RKO (cell line): ENCODE measurements at regions not wholly inside any gene's neighbourhood (a gene's known extent, or its start where the extent isn't known, plus 50 kb on each side); places are given as distances from the start of the nearest gene placed in this dataset.
A peak's percentile ranks its signal among the peaks of the same experiment; 100 is the strongest.

Experiments used
- DNase-seq: peaks from one replicate; pipeline ENCODE4 v3.0.0-alpha.2; 2016; ENCODE audit warnings: low spot score

- no peak for DNase-seq
These were observed 62.5 kb upstream of the CITED2 start for GRCh38 chr6:139436957-139437348.

- no peak for DNase-seq
These were observed 61.9 kb upstream of the CITED2 start for GRCh38 chr6:139436200-139436956.

- peak; percentile 30 for DNase-seq
These were observed 59.4 kb upstream of the CITED2 start for GRCh38 chr6:139433631-139434419.

DNA sequence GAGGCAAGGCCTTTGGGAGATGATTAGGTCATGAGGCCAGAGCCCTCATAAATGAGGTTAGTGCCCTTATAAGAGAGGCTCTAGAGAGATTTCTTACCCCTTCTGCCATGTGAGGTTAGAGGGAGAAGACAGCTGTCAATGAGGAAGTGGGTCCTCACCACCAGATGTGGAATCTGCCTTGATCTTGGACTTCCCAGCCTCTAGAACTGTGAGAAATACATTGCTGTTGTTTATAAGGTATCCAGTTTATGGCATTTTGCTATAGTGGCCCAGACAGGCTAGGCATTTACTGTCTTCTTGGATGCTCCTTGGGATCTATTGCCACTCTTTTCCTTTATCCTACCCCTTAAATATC lies 57.1 kb upstream of the CITED2 start:
- DNase-seq, result no peak

- DNase-seq, result no peak
These were observed 56.6 kb upstream of the CITED2 start for GRCh38 chr6:139430899-139431601.

DNA sequence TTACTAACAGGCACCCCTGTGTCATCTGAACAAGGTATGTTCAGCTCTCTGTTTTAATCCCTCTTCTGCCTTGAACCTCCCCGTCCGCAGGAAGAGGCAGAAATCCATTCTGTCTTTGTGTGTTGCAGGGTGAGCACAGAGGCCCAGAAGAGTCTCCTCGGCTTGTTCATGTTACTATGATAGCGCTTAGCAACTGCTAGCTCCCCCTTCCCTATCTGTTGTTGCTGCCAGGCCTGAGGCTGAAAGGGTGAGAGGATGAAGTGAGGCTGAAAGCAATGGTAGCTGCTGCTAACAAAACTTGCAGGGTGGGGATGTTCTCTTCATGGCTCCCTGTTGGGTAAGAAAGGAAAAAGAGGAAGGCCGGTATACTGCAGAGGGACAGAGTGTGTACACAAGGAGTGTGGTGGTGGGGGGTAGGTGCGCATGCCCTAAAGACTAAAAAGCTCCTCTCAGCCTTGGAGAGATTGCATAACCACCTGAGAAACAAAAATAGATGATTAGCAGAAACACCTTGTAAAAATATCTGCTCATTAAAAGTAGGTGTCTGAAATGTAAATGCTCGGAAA lies 55.2 kb upstream of the CITED2 start:
- DNase-seq, result no peak

DNA sequence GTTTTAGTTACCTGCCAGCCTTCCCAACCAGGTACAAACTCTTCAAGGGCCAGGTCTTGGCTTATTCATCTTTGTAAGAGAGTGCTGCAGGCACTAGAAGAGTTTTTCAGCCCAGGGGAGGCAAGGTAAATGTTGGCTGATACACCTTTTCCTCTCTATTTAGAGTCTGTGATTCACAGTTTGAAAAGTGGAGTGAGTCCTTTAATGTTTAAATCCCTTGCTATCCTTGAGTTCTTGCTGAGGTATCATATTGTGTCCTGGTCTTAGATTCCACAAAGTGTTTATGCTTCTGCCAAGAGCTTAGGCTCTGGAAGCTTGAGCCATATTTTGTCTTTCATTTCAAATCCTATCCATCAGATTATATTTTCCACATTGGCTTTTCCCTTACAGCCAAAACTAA lies 52.8 kb upstream of the CITED2 start:
- no peak for DNase-seq

DNA sequence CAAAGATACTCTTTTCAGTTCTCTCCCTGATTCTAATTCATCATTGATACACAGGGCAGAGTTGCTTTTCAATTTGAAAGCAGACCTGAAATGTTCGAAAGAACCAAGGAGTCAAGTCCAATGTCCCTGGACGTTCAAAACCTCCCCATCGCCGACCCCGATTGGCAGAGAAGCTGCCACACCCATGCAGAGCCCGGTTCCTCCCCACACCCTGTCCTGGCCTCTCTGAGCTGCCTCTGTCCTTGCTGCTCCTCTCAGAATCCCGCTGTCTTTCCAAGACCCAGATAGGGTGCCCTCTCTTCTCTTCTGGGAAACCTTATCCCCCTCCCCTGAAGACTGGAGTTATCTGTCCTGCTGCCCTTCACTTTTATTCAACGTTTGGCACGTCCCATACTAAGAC lies 52.3 kb upstream of the CITED2 start:
- no peak for DNase-seq

DNA sequence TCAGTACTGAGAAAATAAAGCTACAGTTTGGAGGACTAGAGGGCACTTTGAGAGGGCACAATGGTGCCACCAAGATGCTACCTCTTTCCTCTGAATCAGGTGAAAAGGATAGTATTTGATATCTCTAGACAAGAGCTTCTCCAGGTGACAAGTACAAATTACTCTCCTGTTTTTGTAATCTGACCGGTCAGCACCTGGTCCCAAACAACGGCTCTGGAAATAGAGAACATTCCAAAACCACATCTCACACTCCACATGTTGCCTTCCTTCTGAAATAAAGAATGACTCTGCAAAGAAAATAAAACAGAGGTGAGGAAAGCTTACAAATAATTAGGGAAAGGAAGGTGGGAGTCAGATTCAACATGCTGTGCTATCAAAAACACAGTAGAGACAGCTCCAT lies 51.3 kb upstream of the CITED2 start:
- DNase-seq, result no peak

DNA sequence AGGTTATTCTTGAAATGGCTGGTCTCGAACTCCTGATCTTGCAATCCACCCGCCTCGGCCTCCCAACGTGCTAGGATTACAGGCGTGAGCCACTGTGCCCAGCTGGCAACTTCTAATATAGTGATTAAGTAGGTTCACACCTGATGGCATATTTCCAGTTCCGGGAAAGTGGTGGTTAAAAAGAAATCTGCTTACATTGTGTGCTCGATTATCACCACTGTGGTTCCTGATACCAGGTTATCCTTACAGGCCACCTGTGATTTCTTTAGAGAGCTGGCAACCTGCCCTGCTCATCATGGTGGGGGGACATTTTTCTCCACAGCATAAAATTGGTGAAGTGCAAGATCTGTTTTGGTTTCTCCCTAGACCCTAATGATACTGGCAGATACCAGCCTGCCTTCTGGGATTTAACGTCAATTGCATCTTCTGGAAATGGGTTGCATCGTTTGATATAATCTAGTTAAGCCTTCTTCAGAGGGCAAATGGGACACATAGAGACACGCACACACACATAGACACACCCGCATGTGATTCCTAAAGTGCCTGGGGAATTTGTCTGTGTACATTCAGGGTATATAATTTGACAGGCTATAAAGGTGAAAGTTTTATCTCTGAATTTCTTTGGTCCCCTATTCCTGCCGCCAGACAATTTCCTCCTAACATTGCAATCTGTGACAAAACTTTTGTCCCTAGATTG lies 49.7 kb upstream of the CITED2 start:
- no peak for DNase-seq
